ENCODE measurements at regions not wholly inside any gene's neighbourhood (a gene's known extent, or its start where the extent isn't known, plus 50 kb on each side); places are given as distances from the start of the nearest gene placed in this dataset.
"Not testable (repeated sequence)": the region's sequence is repeated elsewhere in the genome, so short reads cannot be mapped to it uniquely, and the experiment has no call there.

- DNase-seq = no peak
These were observed 615.3 kb downstream of the PDHA2 start for GRCh38 chr4:96455045-96455720.

GRCh38 chr4:96458031-96458430 lies 618.1 kb downstream of the PDHA2 start:
- DNase-seq = not testable (repeated sequence)

GRCh38 chr4:96459105-96459504 lies 619.2 kb downstream of the PDHA2 start:
- no peak for DNase-seq

GRCh38 chr4:96465834-96466233 lies 625.9 kb downstream of the PDHA2 start:
- no peak for DNase-seq

GRCh38 chr4:96471956-96472867 lies 632.3 kb downstream of the PDHA2 start:
- no peak for DNase-seq

- no peak for DNase-seq
These were observed 633.4 kb downstream of the PDHA2 start for GRCh38 chr4:96473246-96473645.

- DNase-seq = no peak
These were observed 643.6 kb downstream of the PDHA2 start for GRCh38 chr4:96483308-96484030.

GRCh38 chr4:96486563-96486962 lies 646.7 kb downstream of the PDHA2 start:
- DNase-seq = no peak

- DNase-seq = no peak
These were observed 657.7 kb downstream of the PDHA2 start for GRCh38 chr4:96497621-96498020.

GRCh38 chr4:96504386-96504785 lies 664.5 kb downstream of the PDHA2 start:
- no peak for DNase-seq

GRCh38 chr4:96509039-96509741 lies 669.3 kb downstream of the PDHA2 start:
- no peak for DNase-seq

GRCh38 chr4:96519291-96519690 lies 679.4 kb downstream of the PDHA2 start:
- peak in 1 of 5 experiments; percentile 19 for DNase-seq

- no peak for DNase-seq
These were observed 681.2 kb downstream of the PDHA2 start for GRCh38 chr4:96521046-96521536.

- no peak for DNase-seq
These were observed 683.7 kb downstream of the PDHA2 start for GRCh38 chr4:96523611-96524010.

- DNase-seq = no peak
These were observed 684.5 kb downstream of the PDHA2 start for GRCh38 chr4:96524311-96524875.

GRCh38 chr4:96525898-96526297 lies 686.0 kb downstream of the PDHA2 start:
- no peak for DNase-seq

GRCh38 chr4:96526625-96527024 lies 686.7 kb downstream of the PDHA2 start:
- DNase-seq = no peak

- no peak for DNase-seq
These were observed 691.9 kb downstream of the PDHA2 start for GRCh38 chr4:96531836-96532235.

- no peak for DNase-seq
These were observed 703.5 kb downstream of the PDHA2 start for GRCh38 chr4:96543346-96543745.

- DNase-seq = no peak
These were observed 718.6 kb downstream of the PDHA2 start for GRCh38 chr4:96558466-96558865.

GRCh38 chr4:96566755-96567154 lies 726.9 kb downstream of the PDHA2 start:
- DNase-seq = no peak

GRCh38 chr4:96585304-96585703 lies 745.4 kb downstream of the PDHA2 start:
- DNase-seq = no peak
